ENCODE measurements at regions not wholly inside any gene's neighbourhood (a gene's known extent, or its start where the extent isn't known, plus 50 kb on each side); places are given as distances from the start of the nearest gene placed in this dataset.

DNA sequence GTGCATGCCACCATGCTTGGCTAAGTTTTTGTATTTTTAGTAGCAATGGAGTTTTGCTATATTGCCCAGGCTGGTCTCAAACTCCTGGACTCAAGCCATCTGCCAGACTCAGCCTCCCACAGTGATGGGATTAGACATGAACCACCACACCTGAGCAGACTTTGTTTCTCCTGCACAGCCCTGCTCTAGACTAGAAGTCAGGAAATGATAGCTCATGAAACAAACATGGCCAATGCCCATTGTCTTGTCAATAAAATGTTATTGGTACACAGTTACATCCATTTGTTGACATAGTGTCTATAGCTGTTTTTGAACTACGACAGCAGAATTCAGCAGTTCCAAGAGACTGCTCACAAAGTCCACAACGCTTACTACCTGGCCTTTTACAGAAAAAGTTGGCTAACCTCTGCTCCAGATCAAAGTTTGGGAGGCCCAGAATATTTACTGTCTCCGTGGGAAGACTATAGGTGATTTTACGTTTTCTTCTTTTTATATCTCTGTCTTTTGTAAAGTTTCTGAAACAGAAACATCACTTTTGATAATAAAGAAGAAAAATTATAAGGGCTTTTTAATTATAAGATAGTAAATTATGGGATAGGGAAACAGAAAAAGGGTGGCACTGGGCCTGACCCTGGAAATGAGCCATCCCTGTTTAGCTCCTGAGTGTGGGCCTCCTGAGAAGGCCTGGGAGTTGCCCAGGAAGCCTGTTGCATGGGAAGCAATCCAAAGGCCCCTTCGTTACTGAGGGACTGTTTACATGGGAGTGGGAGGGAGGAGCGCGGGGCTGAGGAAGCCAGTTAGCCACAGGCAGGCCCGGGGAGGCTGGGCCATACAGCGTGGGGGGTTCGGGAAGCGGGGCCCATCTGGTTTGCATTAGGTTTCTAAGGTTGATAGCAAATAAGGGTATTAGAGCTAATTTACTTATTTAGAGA is 201.5 kb downstream of the IRF8 start:
- no peak for FAIRE-seq
- no peak for DNase-seq (ENCODE audit: insufficient read length)
- no peak for TF ChIP-seq TAF1 (IDR thresholded peaks at IDR 0.05; ENCODE audit: borderline replicate concordance, low read depth, low read length)
- no peak for TF ChIP-seq POLR2AphosphoS5 (IDR thresholded peaks at IDR 0.05; ENCODE audit: low read depth, low read length)
- TF ChIP-seq POLR2A (IDR thresholded peaks at IDR 0.05; ENCODE audit: low read depth, low read length): no peak

DNA sequence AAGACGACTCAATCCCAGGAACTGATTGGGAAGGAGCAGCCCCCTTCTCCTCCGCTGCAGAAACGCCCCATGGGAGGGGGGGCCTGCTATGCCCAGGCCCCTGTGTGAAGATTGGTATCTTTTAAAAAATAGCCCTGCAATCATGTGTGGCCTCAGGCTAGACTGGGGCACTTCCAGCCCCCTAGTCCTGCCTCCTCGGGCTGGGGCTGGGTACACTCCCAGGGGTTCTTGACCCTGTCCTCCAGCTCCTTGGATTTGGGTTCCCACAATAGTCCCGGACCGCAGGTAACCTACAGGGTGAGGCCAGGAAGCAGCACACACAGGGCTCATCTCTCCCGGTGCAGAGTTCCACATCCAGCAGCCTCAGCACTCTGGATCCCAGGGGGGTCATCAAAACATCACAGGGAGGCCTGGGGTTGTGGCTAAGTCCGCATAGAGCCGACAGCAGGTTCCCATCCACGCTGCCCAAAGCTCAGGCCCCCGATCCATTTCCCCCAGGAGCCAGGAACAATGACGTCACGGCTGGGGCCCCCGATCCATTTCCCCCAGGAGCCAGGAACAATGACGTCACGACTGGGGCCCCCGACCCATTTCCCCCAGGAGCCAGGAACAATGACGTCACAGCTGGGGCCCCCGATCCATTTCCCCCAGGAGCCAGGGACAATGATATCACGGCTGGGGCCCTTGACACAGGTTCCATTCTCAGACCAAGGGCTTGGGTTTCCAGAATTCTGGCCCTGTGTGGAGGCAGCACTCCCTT is 202.4 kb downstream of the IRF8 start:
- TF ChIP-seq POLR2AphosphoS5 (IDR thresholded peaks at IDR 0.05; ENCODE audit: low read depth, low read length) (no peak), POLR2A (IDR thresholded peaks at IDR 0.05; ENCODE audit: low read depth, low read length) (no peak), TAF1 (IDR thresholded peaks at IDR 0.05; ENCODE audit: borderline replicate concordance, low read depth, low read length) (no peak)
- no peak for FAIRE-seq
- no peak for DNase-seq (ENCODE audit: insufficient read length)

DNA sequence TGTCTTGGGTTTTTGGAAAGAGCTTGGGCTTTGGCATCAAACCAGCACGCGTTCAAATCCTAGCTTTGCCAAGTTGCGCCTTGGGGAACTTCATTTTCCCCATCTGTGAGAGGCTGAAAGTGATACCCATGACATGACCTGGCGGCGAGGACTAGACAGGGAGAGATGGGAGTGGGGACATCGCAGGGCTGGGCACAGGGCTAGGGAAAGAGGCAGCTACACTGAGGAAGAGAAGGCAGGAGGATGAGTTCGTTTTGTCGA is 202.9 kb downstream of the IRF8 start:
- FAIRE-seq (no peak), DNase-seq (ENCODE audit: insufficient read length) (no peak)
- TF ChIP-seq POLR2A (IDR thresholded peaks at IDR 0.05; ENCODE audit: low read depth, low read length): no peak
- TF ChIP-seq TAF1 (IDR thresholded peaks at IDR 0.05; ENCODE audit: borderline replicate concordance, low read depth, low read length): no peak
- TF ChIP-seq POLR2AphosphoS5 (IDR thresholded peaks at IDR 0.05; ENCODE audit: low read depth, low read length): no peak

DNA sequence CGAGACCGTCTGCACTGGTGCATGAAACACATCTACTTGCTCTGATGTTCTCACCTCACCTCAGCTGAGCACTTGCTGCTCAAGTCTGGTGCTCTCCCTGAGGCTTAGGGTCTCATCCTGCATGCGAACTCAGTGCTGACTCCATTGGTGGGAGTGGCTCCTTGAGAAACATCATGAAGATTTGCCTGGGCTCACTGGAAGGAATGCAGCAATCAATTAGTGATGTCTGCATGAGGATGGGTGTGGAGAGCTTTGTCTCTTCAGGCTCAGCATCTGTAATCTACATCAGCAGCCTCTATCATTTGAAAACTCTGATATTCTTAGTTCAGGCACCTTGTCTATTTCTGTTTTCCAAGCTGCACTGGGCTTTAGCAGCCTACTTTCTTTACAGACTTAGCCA is 204.4 kb downstream of the IRF8 start:
- DNase-seq (ENCODE audit: insufficient read length): no peak
- FAIRE-seq: no peak
- TF ChIP-seq TAF1 (IDR thresholded peaks at IDR 0.05; ENCODE audit: borderline replicate concordance, low read depth, low read length) (no peak), POLR2AphosphoS5 (IDR thresholded peaks at IDR 0.05; ENCODE audit: low read depth, low read length) (no peak), POLR2A (IDR thresholded peaks at IDR 0.05; ENCODE audit: low read depth, low read length) (no peak)

DNA sequence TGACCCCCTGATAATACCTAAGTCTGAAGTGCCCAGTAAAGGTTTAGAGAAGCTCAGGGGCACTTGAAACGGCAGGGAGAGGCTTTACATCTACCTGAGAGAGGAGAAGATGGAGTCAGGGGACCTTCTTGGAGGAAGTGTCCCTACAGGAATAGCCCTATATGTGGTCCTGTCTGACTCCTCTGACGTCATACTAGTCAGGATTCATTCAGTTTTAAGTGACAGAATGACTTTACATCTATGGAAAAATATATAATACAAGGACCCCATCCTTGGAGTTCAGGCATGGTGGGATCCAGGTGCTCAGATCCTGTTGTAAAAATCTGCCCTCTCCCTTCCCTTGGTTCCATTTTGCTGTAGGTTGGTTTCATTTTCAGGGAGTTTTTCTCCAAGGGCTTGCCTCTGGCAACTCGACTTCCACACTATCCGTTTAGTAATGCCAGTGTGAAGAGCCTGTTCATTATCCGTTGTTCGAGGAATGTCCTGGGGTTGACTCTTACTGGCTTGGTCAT is 205.6 kb downstream of the IRF8 start:
- no peak for FAIRE-seq
- no peak for TF ChIP-seq POLR2A (IDR thresholded peaks at IDR 0.05; ENCODE audit: low read depth, low read length)
- no peak for TF ChIP-seq TAF1 (IDR thresholded peaks at IDR 0.05; ENCODE audit: borderline replicate concordance, low read depth, low read length)
- TF ChIP-seq POLR2AphosphoS5 (IDR thresholded peaks at IDR 0.05; ENCODE audit: low read depth, low read length): no peak
- no peak for DNase-seq (ENCODE audit: insufficient read length)

DNA sequence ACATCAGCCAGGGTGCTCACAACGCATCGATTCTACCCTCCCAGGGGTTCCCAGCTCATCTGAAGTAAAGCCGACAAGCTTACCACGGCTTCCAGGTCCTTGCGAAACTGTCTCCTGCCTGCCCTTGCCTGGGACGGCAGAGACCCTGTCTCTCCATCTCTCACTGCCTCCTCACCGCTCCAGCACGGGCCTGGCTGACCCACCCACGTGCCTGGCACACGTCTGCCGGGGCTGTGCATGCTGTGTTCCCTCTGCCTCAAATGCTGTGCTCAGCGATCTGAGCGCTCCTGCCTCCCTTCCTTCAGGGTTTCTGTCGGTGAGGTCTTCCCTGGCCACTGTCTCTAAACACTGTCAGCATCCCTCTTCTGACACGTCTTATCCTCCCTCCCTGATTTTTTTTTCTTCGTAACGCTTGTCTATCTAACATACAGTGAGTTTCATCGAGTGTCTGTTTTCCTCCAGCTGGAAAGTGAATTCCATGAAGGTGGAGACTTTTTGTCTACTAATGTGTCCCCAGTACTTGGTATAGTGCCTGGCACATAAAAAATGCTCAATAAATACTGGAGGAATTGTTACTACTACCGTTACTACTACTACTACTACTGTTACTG is 208.4 kb downstream of the IRF8 start:
- FAIRE-seq (no peak), DNase-seq (ENCODE audit: insufficient read length) (no peak)
- TF ChIP-seq POLR2A (IDR thresholded peaks at IDR 0.05; ENCODE audit: low read depth, low read length) (no peak), POLR2AphosphoS5 (IDR thresholded peaks at IDR 0.05; ENCODE audit: low read depth, low read length) (no peak), TAF1 (IDR thresholded peaks at IDR 0.05; ENCODE audit: borderline replicate concordance, low read depth, low read length) (no peak)

DNA sequence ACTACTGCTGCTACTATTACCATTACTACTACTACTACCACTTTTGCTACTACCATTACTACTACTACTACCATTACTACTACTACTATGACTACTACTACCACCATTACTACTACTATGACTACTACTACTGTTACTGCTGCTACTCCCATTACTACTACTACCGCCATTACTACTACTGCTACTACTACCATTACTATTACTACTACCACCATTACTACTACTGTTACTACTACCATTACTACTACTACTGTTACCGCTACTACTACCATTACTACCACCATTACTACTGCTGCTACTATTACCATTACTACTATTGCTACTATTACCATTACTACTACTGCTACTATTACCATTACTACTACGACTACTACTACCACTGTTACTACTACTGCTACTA is 209.1 kb downstream of the IRF8 start:
- no peak for TF ChIP-seq TAF1 (IDR thresholded peaks at IDR 0.05; ENCODE audit: borderline replicate concordance, low read depth, low read length)
- no peak for TF ChIP-seq POLR2AphosphoS5 (IDR thresholded peaks at IDR 0.05; ENCODE audit: low read depth, low read length)
- TF ChIP-seq POLR2A (IDR thresholded peaks at IDR 0.05; ENCODE audit: low read depth, low read length): no peak
- FAIRE-seq: no peak
- no peak for DNase-seq (ENCODE audit: insufficient read length)

DNA sequence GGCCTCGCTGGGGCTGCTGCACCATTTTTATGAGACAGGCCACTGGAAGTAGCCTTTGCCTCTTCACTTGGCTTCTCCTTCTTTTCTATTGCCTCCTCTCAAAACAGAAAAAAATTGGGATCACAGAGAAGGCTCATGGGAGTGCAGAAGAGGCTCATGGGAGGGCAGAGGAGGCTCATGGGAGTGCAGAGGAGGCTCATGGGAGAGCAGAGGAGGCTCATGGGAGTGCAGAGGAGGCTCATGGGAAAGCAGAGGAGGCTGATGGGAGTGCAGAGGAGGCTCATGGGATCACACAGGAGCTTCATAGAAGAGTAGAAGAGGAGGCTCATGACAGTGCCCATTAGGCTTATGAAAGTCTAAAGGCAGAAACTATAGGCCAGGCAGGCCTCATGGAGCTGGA is 211.2 kb downstream of the IRF8 start:
- no peak for DNase-seq (ENCODE audit: insufficient read length)
- TF ChIP-seq POLR2A (IDR thresholded peaks at IDR 0.05; ENCODE audit: low read depth, low read length) (no peak), POLR2AphosphoS5 (IDR thresholded peaks at IDR 0.05; ENCODE audit: low read depth, low read length) (no peak), TAF1 (IDR thresholded peaks at IDR 0.05; ENCODE audit: borderline replicate concordance, low read depth, low read length) (no peak)
- FAIRE-seq: no peak

DNA sequence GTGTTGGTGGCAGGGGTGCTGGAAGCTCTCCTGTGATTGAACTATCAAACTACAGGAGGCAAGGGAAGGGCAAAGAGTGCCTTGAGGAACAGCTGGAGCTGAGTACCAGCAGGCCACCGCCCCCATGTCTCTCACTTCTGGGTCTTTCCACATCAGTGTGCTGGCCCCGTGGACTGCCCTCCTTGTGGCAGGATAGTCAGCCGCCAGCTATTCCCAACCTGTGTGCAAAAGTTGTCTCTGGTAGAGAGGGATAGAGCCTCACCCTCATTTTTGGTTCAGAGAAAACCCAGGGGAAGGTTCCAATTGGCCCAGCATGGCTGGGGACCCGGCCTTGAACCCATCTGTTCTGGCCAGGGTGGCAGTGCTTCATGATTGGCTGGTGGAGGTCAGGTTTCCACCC is 211.8 kb downstream of the IRF8 start:
- FAIRE-seq (no peak), DNase-seq (ENCODE audit: insufficient read length) (no peak)
- TF ChIP-seq POLR2A (IDR thresholded peaks at IDR 0.05; ENCODE audit: low read depth, low read length): no peak
- TF ChIP-seq TAF1 (IDR thresholded peaks at IDR 0.05; ENCODE audit: borderline replicate concordance, low read depth, low read length): no peak
- no peak for TF ChIP-seq POLR2AphosphoS5 (IDR thresholded peaks at IDR 0.05; ENCODE audit: low read depth, low read length)

DNA sequence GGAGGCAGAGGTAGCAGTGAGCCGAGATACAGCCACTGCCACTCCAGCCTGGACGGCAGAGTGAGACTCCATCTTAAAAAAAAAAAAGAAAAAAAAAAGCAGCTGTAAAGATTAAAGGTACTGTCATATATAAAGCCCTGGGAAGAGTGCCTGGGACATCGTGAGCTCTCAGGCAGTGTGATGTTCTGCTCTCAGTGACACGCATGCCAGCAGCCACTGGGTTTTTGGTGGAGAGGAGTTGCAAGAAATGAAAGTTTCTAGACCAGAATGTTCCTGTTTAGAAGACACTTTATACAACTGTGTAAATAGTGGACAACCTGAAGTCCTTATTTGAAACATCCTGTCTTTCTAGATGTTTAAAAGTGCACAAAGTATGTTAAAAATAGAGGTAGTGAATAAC is 213.2 kb downstream of the IRF8 start:
- TF ChIP-seq TAF1 (IDR thresholded peaks at IDR 0.05; ENCODE audit: borderline replicate concordance, low read depth, low read length) (no peak), POLR2A (IDR thresholded peaks at IDR 0.05; ENCODE audit: low read depth, low read length) (no peak), POLR2AphosphoS5 (IDR thresholded peaks at IDR 0.05; ENCODE audit: low read depth, low read length) (no peak)
- DNase-seq (ENCODE audit: insufficient read length) (no peak), FAIRE-seq (no peak)

DNA sequence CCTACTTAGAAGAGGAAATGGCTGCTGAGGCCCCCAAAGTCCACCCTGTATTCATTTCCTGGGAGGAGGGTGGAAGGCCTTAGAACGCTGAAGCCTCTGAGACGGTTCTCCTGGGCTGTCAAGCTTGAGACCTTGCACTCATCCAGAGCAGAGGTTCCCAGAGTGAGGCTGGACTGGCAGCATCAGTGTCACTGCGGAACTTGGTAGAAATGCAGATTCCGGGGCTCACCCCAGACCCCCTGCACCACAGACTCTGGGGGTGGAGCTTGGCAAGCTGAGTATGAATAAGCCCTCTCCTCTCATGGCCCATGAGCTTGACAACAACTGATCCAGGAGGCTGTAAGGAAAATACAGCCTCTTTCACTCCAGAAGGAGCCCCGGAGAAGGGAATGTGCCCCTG is 218.3 kb downstream of the IRF8 start:
- no peak for DNase-seq (ENCODE audit: insufficient read length)
- no peak for TF ChIP-seq TAF1 (IDR thresholded peaks at IDR 0.05; ENCODE audit: borderline replicate concordance, low read depth, low read length)
- no peak for FAIRE-seq
